ENCODE measurements at regions not wholly inside any gene's neighbourhood (a gene's known extent, or its start where the extent isn't known, plus 50 kb on each side); places are given as distances from the start of the nearest gene placed in this dataset.

GRCh38 chr14:32004300-32004699, 72.8 kb upstream of the ARHGAP5 start:
- no peak for DNase-seq (ENCODE audit: low read depth)

GRCh38 chr14:32005628-32006027, 71.5 kb upstream of the ARHGAP5 start:
- no peak for DNase-seq (ENCODE audit: low read depth)

- no peak for DNase-seq (ENCODE audit: low read depth)
Measured at GRCh38 chr14:32006263-32007110, 70.6 kb upstream of the ARHGAP5 start.

GRCh38 chr14:32007755-32008362, 69.2 kb upstream of the ARHGAP5 start:
- DNase-seq (ENCODE audit: low read depth), result no peak

GRCh38 chr14:32008602-32009193, 68.4 kb upstream of the ARHGAP5 start:
- no peak for DNase-seq (ENCODE audit: low read depth)

GRCh38 chr14:32009221-32009975, 67.7 kb upstream of the ARHGAP5 start:
- no peak for DNase-seq (ENCODE audit: low read depth)

- DNase-seq (ENCODE audit: low read depth), result no peak
Measured at GRCh38 chr14:32009976-32010581, 67.0 kb upstream of the ARHGAP5 start.

GRCh38 chr14:32010604-32011125, 66.4 kb upstream of the ARHGAP5 start:
- no peak for DNase-seq (ENCODE audit: low read depth)

- no peak for DNase-seq (ENCODE audit: low read depth)
Measured at GRCh38 chr14:32011225-32011624, 65.9 kb upstream of the ARHGAP5 start.

- DNase-seq (ENCODE audit: low read depth), result no peak
Measured at GRCh38 chr14:32012062-32012461, 65.0 kb upstream of the ARHGAP5 start.

- DNase-seq (ENCODE audit: low read depth), result no peak
Measured at GRCh38 chr14:32012571-32012970, 64.5 kb upstream of the ARHGAP5 start.

GRCh38 chr14:32013083-32013482, 64.0 kb upstream of the ARHGAP5 start:
- DNase-seq (ENCODE audit: low read depth), result no peak

- DNase-seq (ENCODE audit: low read depth), result no peak
Measured at GRCh38 chr14:32014057-32014456, 63.0 kb upstream of the ARHGAP5 start.

- DNase-seq (ENCODE audit: low read depth), result no peak
Measured at GRCh38 chr14:32014498-32014897, 62.6 kb upstream of the ARHGAP5 start.

GRCh38 chr14:32015166-32015565, 61.9 kb upstream of the ARHGAP5 start:
- no peak for DNase-seq (ENCODE audit: low read depth)

- no peak for DNase-seq (ENCODE audit: low read depth)
Measured at GRCh38 chr14:32017587-32017986, 59.5 kb upstream of the ARHGAP5 start.

- DNase-seq (ENCODE audit: low read depth), result no peak
Measured at GRCh38 chr14:32018391-32019092, 58.6 kb upstream of the ARHGAP5 start.

GRCh38 chr14:32019276-32019675, 57.8 kb upstream of the ARHGAP5 start:
- no peak for DNase-seq (ENCODE audit: low read depth)

GRCh38 chr14:32020882-32021281, 56.2 kb upstream of the ARHGAP5 start:
- DNase-seq (ENCODE audit: low read depth), result no peak

- DNase-seq (ENCODE audit: low read depth), result no peak
Measured at GRCh38 chr14:32021341-32021740, 55.8 kb upstream of the ARHGAP5 start.

- no peak for DNase-seq (ENCODE audit: low read depth)
Measured at GRCh38 chr14:32022525-32022924, 54.6 kb upstream of the ARHGAP5 start.
